ENCODE measurements at regions not wholly inside any gene's neighbourhood (a gene's known extent, or its start where the extent isn't known, plus 50 kb on each side); places are given as distances from the start of the nearest gene placed in this dataset.

- POLR2A ChIA-PET (ENCODE audit: partially characterized antibody), result no interaction called here
- no peaks in the 10 kb centered on the region for H3K4me1 ChIP-seq (ENCODE audit: insufficient read depth, low read length)
- Mint-ChIP-seq H3K27me3 (no peaks in the 10 kb centered on the region), H3K36me3 (no peaks in the 10 kb centered on the region), H3K4me3 (no peak overlapping the region), H3K27ac (no peak overlapping the region), H3K9me3 (peaks cover 5 to 44% (median 20%) of the 10 kb centered on the region in 8 donors), H3K4me1 (no peaks in the 10 kb centered on the region)
- intact Hi-C loops (cut with micrococcal nuclease), result no loop called here
- no peaks in the 10 kb centered on the region for H3K27me3 ChIP-seq (ENCODE audit: insufficient read depth, low read length)
- H3K9me3 ChIP-seq (ENCODE audit: control insufficient read depth in 1 of 2, low read length in 2 of 2), result no peaks in the 10 kb centered on the region
- no peak for DNase-seq
- H3K36me3 ChIP-seq (ENCODE audit: insufficient read depth, low read length), result no peaks in the 10 kb centered on the region
- CTCF ChIA-PET (ENCODE audit: partially characterized antibody), result no interaction called here
- H3K27ac ChIP-seq (ENCODE audit: low read depth, low read length), result no peak overlapping the region
- H3K4me3 ChIP-seq (ENCODE audit: low read length in 2 of 2), result no peak overlapping the region
These were observed 1161.5 kb downstream of the CDH11 start for GRCh38 chr16:63960321-63960720.

- H3K4me3 Mint-ChIP-seq, result no peak overlapping the region
- H3K4me1 ChIP-seq (ENCODE audit: insufficient read depth, low read length), result no peaks in the 10 kb centered on the region
- intact Hi-C loops (cut with micrococcal nuclease), result no loop called here
- no peak overlapping the region for H3K27ac ChIP-seq (ENCODE audit: low read depth, low read length)
- ChIA-PET POLR2A (ENCODE audit: partially characterized antibody) (no interaction called here), CTCF (ENCODE audit: partially characterized antibody) (no interaction called here)
- no peaks in the 10 kb centered on the region for H3K4me1 Mint-ChIP-seq
- no peaks in the 10 kb centered on the region for H3K27me3 Mint-ChIP-seq
- no peaks in the 10 kb centered on the region for H3K27me3 ChIP-seq (ENCODE audit: insufficient read depth, low read length)
- DNase-seq, result no peak
- no peak overlapping the region for H3K27ac Mint-ChIP-seq
- no peaks in the 10 kb centered on the region for H3K36me3 ChIP-seq (ENCODE audit: insufficient read depth, low read length)
- peaks cover 0 to 35% (median 13%) of the 10 kb centered on the region in 8 donors for H3K9me3 Mint-ChIP-seq
- H3K36me3 Mint-ChIP-seq, result no peaks in the 10 kb centered on the region
- no peak overlapping the region for H3K4me3 ChIP-seq (ENCODE audit: low read length in 2 of 2)
- H3K9me3 ChIP-seq (ENCODE audit: control insufficient read depth in 1 of 2, low read length in 2 of 2), result no peaks in the 10 kb centered on the region
These were observed 1174.8 kb downstream of the CDH11 start for GRCh38 chr16:63947022-63947421.

- no peak for DNase-seq
- no peak overlapping the region for H3K4me3 Mint-ChIP-seq
- no peaks in the 10 kb centered on the region for H3K27me3 Mint-ChIP-seq
- Histone ChIP-seq H3K4me3 (ENCODE audit: low read length in 2 of 2) (no peak overlapping the region), H3K9me3 (ENCODE audit: control insufficient read depth in 1 of 2, low read length in 2 of 2) (no peaks in the 10 kb centered on the region), H3K27ac (ENCODE audit: low read depth, low read length) (no peak overlapping the region), H3K4me1 (ENCODE audit: insufficient read depth, low read length) (no peaks in the 10 kb centered on the region), H3K27me3 (ENCODE audit: insufficient read depth, low read length) (no peaks in the 10 kb centered on the region), H3K36me3 (ENCODE audit: insufficient read depth, low read length) (no peaks in the 10 kb centered on the region)
- peaks cover 0 to 35% (median 17%) of the 10 kb centered on the region in 8 donors for H3K9me3 Mint-ChIP-seq
- POLR2A ChIA-PET (ENCODE audit: partially characterized antibody), result no interaction called here
- H3K4me1 Mint-ChIP-seq, result no peaks in the 10 kb centered on the region
- H3K27ac Mint-ChIP-seq, result no peak overlapping the region
- intact Hi-C loops (cut with micrococcal nuclease), result no loop called here
- no peaks in the 10 kb centered on the region for H3K36me3 Mint-ChIP-seq
- CTCF ChIA-PET (ENCODE audit: partially characterized antibody), result no interaction called here
These were observed 1176.1 kb downstream of the CDH11 start for GRCh38 chr16:63945806-63946205.

GRCh38 chr16:63943566-63943965 lies 1178.3 kb downstream of the CDH11 start:
- ChIA-PET POLR2A (ENCODE audit: partially characterized antibody) (no interaction called here), CTCF (ENCODE audit: partially characterized antibody) (no interaction called here)
- Histone ChIP-seq H3K27me3 (ENCODE audit: insufficient read depth, low read length) (no peaks in the 10 kb centered on the region), H3K36me3 (ENCODE audit: insufficient read depth, low read length) (no peaks in the 10 kb centered on the region), H3K9me3 (ENCODE audit: control insufficient read depth in 1 of 2, low read length in 2 of 2) (no peaks in the 10 kb centered on the region), H3K4me3 (ENCODE audit: low read length in 2 of 2) (no peak overlapping the region), H3K27ac (ENCODE audit: low read depth, low read length) (no peak overlapping the region), H3K4me1 (ENCODE audit: insufficient read depth, low read length) (no peaks in the 10 kb centered on the region)
- Mint-ChIP-seq H3K27me3 (no peaks in the 10 kb centered on the region), H3K27ac (no peak overlapping the region), H3K9me3 (peaks cover 3 to 39% (median 18%) of the 10 kb centered on the region in 8 donors), H3K36me3 (no peaks in the 10 kb centered on the region), H3K4me3 (no peak overlapping the region), H3K4me1 (no peaks in the 10 kb centered on the region)
- intact Hi-C loops (cut with micrococcal nuclease), result no loop called here
- DNase-seq, result no peak

- H3K27me3 Mint-ChIP-seq, result no peaks in the 10 kb centered on the region
- Histone ChIP-seq H3K4me3 (ENCODE audit: low read length in 2 of 2) (no peak overlapping the region), H3K36me3 (ENCODE audit: insufficient read depth, low read length) (no peaks in the 10 kb centered on the region), H3K27me3 (ENCODE audit: insufficient read depth, low read length) (no peaks in the 10 kb centered on the region), H3K4me1 (ENCODE audit: insufficient read depth, low read length) (no peaks in the 10 kb centered on the region), H3K27ac (ENCODE audit: low read depth, low read length) (no peak overlapping the region), H3K9me3 (ENCODE audit: control insufficient read depth in 1 of 2, low read length in 2 of 2) (no peaks in the 10 kb centered on the region)
- no peak overlapping the region for H3K27ac Mint-ChIP-seq
- H3K4me1 Mint-ChIP-seq, result no peaks in the 10 kb centered on the region
- no peaks in the 10 kb centered on the region for H3K36me3 Mint-ChIP-seq
- intact Hi-C loops (cut with micrococcal nuclease), result no loop called here
- H3K4me3 Mint-ChIP-seq, result no peak overlapping the region
- H3K9me3 Mint-ChIP-seq, result peaks cover 6 to 39% (median 21%) of the 10 kb centered on the region in 8 donors
- ChIA-PET POLR2A (ENCODE audit: partially characterized antibody) (no interaction called here), CTCF (ENCODE audit: partially characterized antibody) (no interaction called here)
- no peak for DNase-seq
These were observed 1183.2 kb downstream of the CDH11 start for GRCh38 chr16:63938661-63939060.

- intact Hi-C loops (cut with micrococcal nuclease), result no loop called here
- no peaks in the 10 kb centered on the region for H3K27me3 Mint-ChIP-seq
- H3K27ac ChIP-seq (ENCODE audit: low read depth, low read length), result no peak overlapping the region
- peaks cover 3 to 47% (median 16%) of the 10 kb centered on the region in 8 donors for H3K9me3 Mint-ChIP-seq
- DNase-seq, result peak in 1 of 5 donors; percentile 28
- H3K4me3 ChIP-seq (ENCODE audit: low read length in 2 of 2), result no peak overlapping the region
- no peaks in the 10 kb centered on the region for H3K9me3 ChIP-seq (ENCODE audit: control insufficient read depth in 1 of 2, low read length in 2 of 2)
- no peaks in the 10 kb centered on the region for H3K36me3 ChIP-seq (ENCODE audit: insufficient read depth, low read length)
- H3K27ac Mint-ChIP-seq, result no peak overlapping the region
- no peaks in the 10 kb centered on the region for H3K27me3 ChIP-seq (ENCODE audit: insufficient read depth, low read length)
- no peak overlapping the region for H3K4me3 Mint-ChIP-seq
- no peaks in the 10 kb centered on the region for H3K4me1 Mint-ChIP-seq
- CTCF ChIA-PET (ENCODE audit: partially characterized antibody), result no interaction called here
- POLR2A ChIA-PET (ENCODE audit: partially characterized antibody), result no interaction called here
- H3K36me3 Mint-ChIP-seq, result no peaks in the 10 kb centered on the region
- no peaks in the 10 kb centered on the region for H3K4me1 ChIP-seq (ENCODE audit: insufficient read depth, low read length)
These were observed 1188.0 kb downstream of the CDH11 start for GRCh38 chr16:63933841-63934240.

GRCh38 chr16:63928421-63928820 lies 1193.4 kb downstream of the CDH11 start:
- Histone ChIP-seq H3K27me3 (ENCODE audit: insufficient read depth, low read length) (no peaks in the 10 kb centered on the region), H3K27ac (ENCODE audit: low read depth, low read length) (no peak overlapping the region), H3K4me1 (ENCODE audit: insufficient read depth, low read length) (no peaks in the 10 kb centered on the region), H3K36me3 (ENCODE audit: insufficient read depth, low read length) (no peaks in the 10 kb centered on the region), H3K9me3 (ENCODE audit: control insufficient read depth in 1 of 2, low read length in 2 of 2) (peaks cover 0 to 7% of the 10 kb centered on the region in 2 donors), H3K4me3 (ENCODE audit: low read length in 2 of 2) (no peak overlapping the region)
- no peak overlapping the region for H3K4me3 Mint-ChIP-seq
- no peaks in the 10 kb centered on the region for H3K36me3 Mint-ChIP-seq
- H3K27me3 Mint-ChIP-seq, result no peaks in the 10 kb centered on the region
- no peak for DNase-seq
- peaks cover 0 to 55% (median 30%) of the 10 kb centered on the region in 8 donors for H3K9me3 Mint-ChIP-seq
- CTCF ChIA-PET (ENCODE audit: partially characterized antibody), result no interaction called here
- no peak overlapping the region for H3K27ac Mint-ChIP-seq
- POLR2A ChIA-PET (ENCODE audit: partially characterized antibody), result no interaction called here
- intact Hi-C loops (cut with micrococcal nuclease), result no loop called here
- H3K4me1 Mint-ChIP-seq, result no peaks in the 10 kb centered on the region

- Mint-ChIP-seq H3K4me1 (no peaks in the 10 kb centered on the region), H3K4me3 (no peak overlapping the region), H3K9me3 (peaks cover 0 to 52% (median 26%) of the 10 kb centered on the region in 8 donors), H3K27me3 (no peaks in the 10 kb centered on the region), H3K27ac (no peak overlapping the region), H3K36me3 (no peaks in the 10 kb centered on the region)
- Histone ChIP-seq H3K4me1 (ENCODE audit: insufficient read depth, low read length) (no peaks in the 10 kb centered on the region), H3K4me3 (ENCODE audit: low read length in 2 of 2) (no peak overlapping the region), H3K27me3 (ENCODE audit: insufficient read depth, low read length) (no peaks in the 10 kb centered on the region), H3K36me3 (ENCODE audit: insufficient read depth, low read length) (no peaks in the 10 kb centered on the region), H3K27ac (ENCODE audit: low read depth, low read length) (no peak overlapping the region), H3K9me3 (ENCODE audit: control insufficient read depth in 1 of 2, low read length in 2 of 2) (peaks cover 0 to 7% of the 10 kb centered on the region in 2 donors)
- POLR2A ChIA-PET (ENCODE audit: partially characterized antibody), result no interaction called here
- no peak for DNase-seq
- CTCF ChIA-PET (ENCODE audit: partially characterized antibody), result no interaction called here
- intact Hi-C loops (cut with micrococcal nuclease), result no loop called here
These were observed 1196.6 kb downstream of the CDH11 start for GRCh38 chr16:63925221-63925620.
